Tibial nerve (tissue), 4 donors: ENCODE measurements at regions not wholly inside any gene's neighbourhood (a gene's known extent, or its start where the extent isn't known, plus 50 kb on each side); places are given as distances from the start of the nearest gene placed in this dataset.

Source experiments
- CTCF ChIP-seq, 5 experiments: fragments of 200-600 bp in 3 of 5; fragments of 450-650 bp in 2 of 5; sonication (generic) in 3 of 5; IDR thresholded peaks; one replicate each; pipeline ENCODE4 v1.5.1; 2016 to 2019; ENCODE audit warnings: antibody characterized with exemption in 5 of 5, mild to moderate bottlenecking in 3 of 5, moderate library complexity in 2 of 5
- EP300 ChIP-seq, 2 donors: sonication (generic); formaldehyde crosslinking; IDR thresholded peaks; one replicate each; pipeline ENCODE4 v1.6.1; 2017; ENCODE audit warnings: antibody characterized with exemption in 2 of 2, mild to moderate bottlenecking in 1 of 2

- TF ChIP-seq CTCF (IDR thresholded peaks at IDR 0.05) (no peak), EP300 (IDR thresholded peaks at IDR 0.05) (no peak)
Measured at GRCh38 chr10:16297642-16298041, 139.2 kb upstream of the PTER start.
